Esophagus squamous epithelium (tissue), 5 donors: ENCODE measurements at regions not wholly inside any gene's neighbourhood (a gene's known extent, or its start where the extent isn't known, plus 50 kb on each side); places are given as distances from the start of the nearest gene placed in this dataset.

Source experiments
- DNase-seq: peaks from one replicate; lab custom pipeline; 2025; lab: John Stamatoyannopoulos, UW
- H3K27ac ChIP-seq, 4 donors: fragments of 200-600 bp; sonication (generic); one replicate each; pipeline ENCODE4 v1.5.1; 2016 to 2019; ENCODE audit warnings: mild to moderate bottlenecking in 1 of 4
- H3K27me3 ChIP-seq, 4 donors: fragments of 200-600 bp; sonication (generic); 1 replicate in 3 of 4; 2 replicates in 1 of 4; pipeline versions ENCODE4 v1.5.1 to v1.6.0; 2017 to 2021; ENCODE audit warnings: antibody characterized with exemption in 1 of 4
- H3K36me3 ChIP-seq, 3 donors: fragments of 200-600 bp; sonication (generic); one replicate each; pipeline ENCODE4 v1.5.1; 2016 to 2019
- H3K4me1 ChIP-seq, 3 donors: fragments of 200-600 bp; sonication (generic); one replicate each; pipeline ENCODE4 v1.5.1; 2017 to 2019
- H3K4me3 ChIP-seq, 4 donors: fragments of 200-600 bp; sonication (generic); 1 replicate in 3 of 4; 2 replicates in 1 of 4; pipeline ENCODE4 v1.5.1; 2016 to 2019; ENCODE audit warnings: mild to moderate bottlenecking in 2 of 4, moderate library complexity in 1 of 4
- H3K9me3 ChIP-seq, 3 donors: fragments of 200-600 bp; sonication (generic); one replicate each; pipeline ENCODE4 v1.5.1; 2016 to 2019
- POLR2A ChIP-seq, 4 donors: fragments of 450-650 bp; IDR thresholded peaks; one replicate each; pipeline ENCODE4 v1.6.1; 2017; ENCODE audit warnings: antibody characterized with exemption in 4 of 4, mild to moderate bottlenecking in 4 of 4, moderate library complexity in 3 of 4
- WGBS, 2 donors: methylation state at CpG; one replicate each; pipeline ENCODE4 v1.1.5; 2018; 5-methylcytosine and 5-hydroxymethylcytosine counted together
- intact Hi-C: fragments of 100-400 bp; cut with DNase I; formaldehyde crosslinking; loops from one replicate; pipeline ENCODE4 v1.15.0; 2022
- TF ChIP-seq, protein P1 (sequence below), 6 experiments: fragments of 450-650 bp in 4 of 6; fragments of 200-600 bp in 2 of 6; sonication (generic) in 2 of 6; IDR thresholded peaks; one replicate each; pipeline ENCODE4 v1.5.1; 2016 to 2019; ENCODE audit warnings: antibody characterized with exemption in 6 of 6, mild to moderate bottlenecking in 4 of 6, moderate library complexity in 4 of 6
- donor health status: DM: yes; HTN: yes; CAD: no.

DNA sequence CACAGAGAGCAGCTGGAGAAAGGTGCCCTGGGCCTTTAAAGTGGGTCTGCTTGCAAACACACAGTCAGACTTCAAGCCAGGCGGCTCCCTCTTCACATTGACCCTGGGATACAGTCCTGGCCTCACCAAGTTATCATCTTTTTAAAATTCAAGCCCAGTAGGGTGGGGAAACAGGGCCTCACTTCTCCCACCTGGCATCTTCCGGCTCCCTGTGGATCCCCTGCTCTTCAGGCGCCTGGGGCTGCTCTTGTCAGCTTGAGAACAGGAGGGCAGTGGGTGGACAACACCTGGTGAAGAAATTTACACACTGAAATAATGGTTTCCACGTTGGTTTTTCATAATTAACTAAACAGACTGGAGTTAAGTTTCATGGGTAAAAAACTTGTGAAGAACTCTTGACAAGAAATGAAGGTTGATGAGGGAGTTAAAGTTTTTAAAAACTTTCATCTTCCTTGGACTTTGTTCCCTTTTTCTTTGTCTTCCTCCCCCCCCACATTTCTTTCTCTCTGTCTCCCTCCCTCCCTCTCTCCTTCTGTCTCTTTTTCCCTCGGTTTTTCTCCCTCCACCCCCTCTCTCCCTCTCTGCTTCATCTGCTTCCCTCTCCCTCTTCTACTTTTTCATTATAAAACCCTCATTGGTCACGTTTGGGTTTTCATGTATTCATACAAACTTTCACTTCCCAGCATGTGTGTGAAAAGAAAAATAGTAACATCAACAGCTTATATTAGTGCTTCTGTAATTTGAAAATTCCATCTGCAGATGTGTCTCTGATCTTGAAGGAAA lies 219.6 kb downstream of the DMRT2 start:
- H3K27me3 ChIP-seq: no peaks in the 10 kb centered on the region
- TF ChIP-seq, protein P1, sequence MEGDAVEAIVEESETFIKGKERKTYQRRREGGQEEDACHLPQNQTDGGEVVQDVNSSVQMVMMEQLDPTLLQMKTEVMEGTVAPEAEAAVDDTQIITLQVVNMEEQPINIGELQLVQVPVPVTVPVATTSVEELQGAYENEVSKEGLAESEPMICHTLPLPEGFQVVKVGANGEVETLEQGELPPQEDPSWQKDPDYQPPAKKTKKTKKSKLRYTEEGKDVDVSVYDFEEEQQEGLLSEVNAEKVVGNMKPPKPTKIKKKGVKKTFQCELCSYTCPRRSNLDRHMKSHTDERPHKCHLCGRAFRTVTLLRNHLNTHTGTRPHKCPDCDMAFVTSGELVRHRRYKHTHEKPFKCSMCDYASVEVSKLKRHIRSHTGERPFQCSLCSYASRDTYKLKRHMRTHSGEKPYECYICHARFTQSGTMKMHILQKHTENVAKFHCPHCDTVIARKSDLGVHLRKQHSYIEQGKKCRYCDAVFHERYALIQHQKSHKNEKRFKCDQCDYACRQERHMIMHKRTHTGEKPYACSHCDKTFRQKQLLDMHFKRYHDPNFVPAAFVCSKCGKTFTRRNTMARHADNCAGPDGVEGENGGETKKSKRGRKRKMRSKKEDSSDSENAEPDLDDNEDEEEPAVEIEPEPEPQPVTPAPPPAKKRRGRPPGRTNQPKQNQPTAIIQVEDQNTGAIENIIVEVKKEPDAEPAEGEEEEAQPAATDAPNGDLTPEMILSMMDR (IDR thresholded peaks at IDR 0.05): no peak
- no peak for TF ChIP-seq POLR2A (IDR thresholded peaks at IDR 0.05)
- H3K4me3 ChIP-seq: no peak overlapping the region
- H3K27ac ChIP-seq: no peak overlapping the region
- WGBS, 2 donors: 45 to 46% methylated on average over 6 of the region's 6 CpGs
- no peaks in the 10 kb centered on the region for H3K36me3 ChIP-seq
- H3K9me3 ChIP-seq: no peaks in the 10 kb centered on the region
- no peaks in the 10 kb centered on the region for H3K4me1 ChIP-seq
- DNase-seq: no peak
- intact Hi-C loops: no loop called here

DNA sequence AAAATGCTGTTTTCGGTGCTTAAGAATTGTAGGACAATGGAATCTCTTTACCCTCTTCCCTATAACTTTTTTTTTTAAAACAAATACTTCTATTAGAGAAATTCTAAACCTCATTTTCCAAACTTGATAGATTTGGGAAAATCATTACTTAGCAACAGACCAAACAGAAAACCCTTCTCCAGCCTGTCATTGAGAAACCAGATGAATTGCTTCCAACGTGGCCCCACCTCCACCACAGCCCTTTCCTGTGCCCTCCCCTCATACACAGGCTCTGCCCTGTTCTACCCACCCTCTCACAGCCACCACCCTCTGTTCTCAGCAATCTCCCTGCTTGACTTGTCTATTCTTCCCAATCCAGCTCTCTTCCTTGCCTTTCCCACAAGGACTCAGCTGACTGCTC lies 221.2 kb downstream of the DMRT2 start:
- WGBS, 2 donors: 48 to 55% methylated on average over 2 of the region's 2 CpGs
- no peak for DNase-seq
- H3K27me3 ChIP-seq: no peaks in the 10 kb centered on the region
- intact Hi-C loops: no loop called here
- H3K4me3 ChIP-seq: no peak overlapping the region
- no peak for TF ChIP-seq POLR2A (IDR thresholded peaks at IDR 0.05)
- TF ChIP-seq, protein P1 (IDR thresholded peaks at IDR 0.05): no peak
- H3K27ac ChIP-seq: no peak overlapping the region
- H3K9me3 ChIP-seq: no peaks in the 10 kb centered on the region
- no peaks in the 10 kb centered on the region for H3K4me1 ChIP-seq
- no peaks in the 10 kb centered on the region for H3K36me3 ChIP-seq

DNA sequence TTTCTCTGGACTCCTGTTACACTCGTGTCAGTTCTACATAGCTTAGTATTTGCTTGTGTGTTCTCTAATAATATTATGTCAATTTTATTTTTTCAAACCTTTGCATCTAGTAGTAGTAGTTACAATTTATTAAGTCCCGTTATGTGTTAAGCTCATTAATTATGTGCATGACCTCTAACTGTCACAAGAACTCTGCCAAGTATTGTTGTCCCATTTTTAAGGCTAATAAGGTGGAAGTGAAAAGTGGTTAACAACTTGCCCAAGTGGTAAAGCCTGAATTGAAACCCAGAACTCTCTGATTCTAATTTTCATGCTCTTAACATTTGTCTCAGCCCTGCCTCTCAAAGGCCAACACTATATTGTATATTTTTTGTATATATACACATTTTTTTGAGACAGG lies 221.6 kb downstream of the DMRT2 start:
- Histone ChIP-seq H3K4me1 (no peaks in the 10 kb centered on the region), H3K4me3 (no peak overlapping the region), H3K27me3 (no peaks in the 10 kb centered on the region), H3K27ac (no peak overlapping the region), H3K36me3 (no peaks in the 10 kb centered on the region), H3K9me3 (no peaks in the 10 kb centered on the region)
- WGBS, 2 donors: 66 to 78% methylated on average over 2 of the region's 2 CpGs
- TF ChIP-seq, protein P1 (IDR thresholded peaks at IDR 0.05): no peak
- TF ChIP-seq POLR2A (IDR thresholded peaks at IDR 0.05): no peak
- intact Hi-C loops: no loop called here
- no peak for DNase-seq

DNA sequence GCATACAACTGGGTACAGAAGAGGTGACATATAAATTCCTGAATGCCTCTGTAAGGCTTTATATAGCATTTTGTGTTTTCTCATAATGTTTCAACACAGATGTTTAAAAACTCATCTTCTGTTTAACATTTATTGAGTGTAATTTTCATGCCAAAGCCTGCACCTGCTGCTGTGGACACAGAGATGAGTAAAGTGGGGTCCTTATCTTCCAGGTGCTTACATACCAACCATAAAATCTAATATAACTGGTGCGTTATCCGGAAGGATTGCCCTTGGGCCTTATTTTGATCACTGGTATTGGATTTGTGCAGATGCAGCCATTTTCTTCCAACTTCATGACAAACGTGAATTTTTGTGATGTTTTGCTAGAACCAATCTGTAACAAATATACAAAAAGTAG lies 222.3 kb downstream of the DMRT2 start:
- Histone ChIP-seq H3K9me3 (no peaks in the 10 kb centered on the region), H3K36me3 (no peaks in the 10 kb centered on the region), H3K27ac (no peak overlapping the region), H3K4me1 (no peaks in the 10 kb centered on the region), H3K27me3 (no peaks in the 10 kb centered on the region), H3K4me3 (no peak overlapping the region)
- intact Hi-C loops: no loop called here
- no peak for DNase-seq
- TF ChIP-seq POLR2A (IDR thresholded peaks at IDR 0.05): no peak
- TF ChIP-seq, protein P1 (IDR thresholded peaks at IDR 0.05): no peak
- WGBS, 2 donors: 74 to 82% methylated on average over 3 of the region's 3 CpGs

DNA sequence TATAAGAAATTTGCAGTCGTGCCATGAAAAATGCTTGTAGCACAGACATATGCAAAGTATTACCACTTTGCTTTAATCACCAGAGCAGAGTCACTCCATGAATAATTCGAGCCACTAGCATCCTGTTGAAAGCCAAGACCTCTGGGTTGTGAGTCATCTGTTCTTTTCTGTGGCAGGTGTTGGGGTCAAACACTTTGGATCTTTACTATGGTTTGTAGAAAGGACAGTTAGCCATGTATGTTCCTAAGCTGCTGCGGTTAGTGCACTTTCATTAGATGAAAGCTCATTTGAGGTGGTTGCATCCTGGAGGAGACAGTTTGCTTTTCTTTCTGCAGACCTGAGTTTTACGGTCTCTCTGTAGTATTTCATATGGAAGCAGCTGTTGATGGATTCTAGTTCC lies 223.7 kb downstream of the DMRT2 start:
- no peak for TF ChIP-seq POLR2A (IDR thresholded peaks at IDR 0.05)
- TF ChIP-seq, protein P1 (IDR thresholded peaks at IDR 0.05): no peak
- no peak overlapping the region for H3K4me3 ChIP-seq
- DNase-seq: no peak
- H3K27ac ChIP-seq: no peak overlapping the region
- no peaks in the 10 kb centered on the region for H3K36me3 ChIP-seq
- 65 to 69% methylated on average over 4 of the region's 4 CpGs for WGBS, 2 donors
- intact Hi-C loops: no loop called here
- no peaks in the 10 kb centered on the region for H3K27me3 ChIP-seq
- no peaks in the 10 kb centered on the region for H3K9me3 ChIP-seq
- no peaks in the 10 kb centered on the region for H3K4me1 ChIP-seq
